KMS-11 (cell line): ENCODE measurements at regions not wholly inside any gene's neighbourhood (a gene's known extent, or its start where the extent isn't known, plus 50 kb on each side); places are given as distances from the start of the nearest gene placed in this dataset.

Experiments
- H2AFZ ChIP-seq: fragments of 200-600 bp; sonication (generic); 2 replicates; pipeline ENCODE4 v1.6.1; 2016; ENCODE audit warnings: antibody characterized with exemption, mixed run types, low read depth
- H3K27ac ChIP-seq: fragments of 200-600 bp; sonication (generic); 2 replicates; pipeline ENCODE4 v1.6.1; 2016; ENCODE audit warnings: mild to moderate bottlenecking, mixed run types
- H3K27me3 ChIP-seq: fragments of 200-600 bp; sonication (generic); 2 replicates; pipeline ENCODE4 v1.6.1; 2017; ENCODE audit warnings: mild to moderate bottlenecking, low read depth, mixed run types, moderate library complexity; ENCODE audit not compliant: insufficient read depth
- H3K36me3 ChIP-seq: fragments of 200-600 bp; sonication (generic); 2 replicates; pipeline ENCODE4 v1.6.1; 2017; ENCODE audit warnings: mild to moderate bottlenecking, mixed run types; ENCODE audit not compliant: insufficient read depth
- H3K4me1 ChIP-seq: fragments of 200-600 bp; sonication (generic); 2 replicates; pipeline ENCODE4 v1.6.1; 2016; ENCODE audit warnings: mild to moderate bottlenecking, low read depth, mixed run types; ENCODE audit not compliant: poor library complexity, severe bottlenecking
- H3K4me2 ChIP-seq: fragments of 200-600 bp; sonication (generic); 2 replicates; pipeline ENCODE4 v1.7.0; 2016; ENCODE audit warnings: mild to moderate bottlenecking, mixed run types
- H3K4me3 ChIP-seq: fragments of 200-600 bp; sonication (generic); IDR thresholded peaks from 2 replicates; pipeline ENCODE4 v1.6.1; 2017; ENCODE audit warnings: low read depth, low read length, mixed read lengths; ENCODE audit not compliant: insufficient read depth
- H3K79me2 ChIP-seq: fragments of 200-600 bp; sonication (generic); 2 replicates; pipeline ENCODE4 v1.6.1; 2016; ENCODE audit warnings: low read depth, mixed run types; ENCODE audit not compliant: insufficient read depth
- H3K9ac ChIP-seq: fragments of 200-600 bp; sonication (generic); 2 replicates; pipeline ENCODE4 v1.6.1; 2016; ENCODE audit warnings: mild to moderate bottlenecking, mixed run types
- H4K20me1 ChIP-seq: fragments of 200-600 bp; sonication (generic); 2 replicates; pipeline ENCODE4 v1.6.1; 2016; ENCODE audit warnings: mild to moderate bottlenecking, mixed run types; ENCODE audit not compliant: insufficient read depth
- TF ChIP-seq, protein P1 (sequence below): fragments of 200-600 bp; sonication (generic); conservative IDR thresholded peaks from 2 replicates; pipeline ENCODE4 v1.6.1; 2017; ENCODE audit warnings: low read depth, mild to moderate bottlenecking, antibody characterized with exemption, low read length, moderate library complexity, mixed read lengths

DNA sequence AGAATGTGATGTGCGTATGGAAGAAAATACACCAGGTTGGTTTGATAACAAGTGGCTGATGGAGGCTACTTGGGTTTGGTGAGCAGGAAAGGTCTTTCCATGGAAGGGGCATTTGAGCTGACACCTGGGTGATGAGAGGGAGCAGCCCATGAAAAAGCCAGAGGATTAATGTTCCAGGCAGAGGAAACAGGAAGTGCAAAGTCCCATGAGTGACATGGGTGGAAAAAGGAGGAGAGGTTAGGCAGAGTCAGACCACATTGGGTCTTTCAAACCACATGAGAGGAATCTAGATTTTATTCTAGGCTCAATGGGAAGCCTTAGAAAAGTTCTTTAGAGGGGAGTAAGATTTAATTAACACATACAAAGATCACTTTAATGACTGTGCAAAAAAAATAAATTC, 195.7 kb downstream of the LRATD1 start:
- H3K4me2 ChIP-seq: no peak overlapping the region
- TF ChIP-seq, protein P1, sequence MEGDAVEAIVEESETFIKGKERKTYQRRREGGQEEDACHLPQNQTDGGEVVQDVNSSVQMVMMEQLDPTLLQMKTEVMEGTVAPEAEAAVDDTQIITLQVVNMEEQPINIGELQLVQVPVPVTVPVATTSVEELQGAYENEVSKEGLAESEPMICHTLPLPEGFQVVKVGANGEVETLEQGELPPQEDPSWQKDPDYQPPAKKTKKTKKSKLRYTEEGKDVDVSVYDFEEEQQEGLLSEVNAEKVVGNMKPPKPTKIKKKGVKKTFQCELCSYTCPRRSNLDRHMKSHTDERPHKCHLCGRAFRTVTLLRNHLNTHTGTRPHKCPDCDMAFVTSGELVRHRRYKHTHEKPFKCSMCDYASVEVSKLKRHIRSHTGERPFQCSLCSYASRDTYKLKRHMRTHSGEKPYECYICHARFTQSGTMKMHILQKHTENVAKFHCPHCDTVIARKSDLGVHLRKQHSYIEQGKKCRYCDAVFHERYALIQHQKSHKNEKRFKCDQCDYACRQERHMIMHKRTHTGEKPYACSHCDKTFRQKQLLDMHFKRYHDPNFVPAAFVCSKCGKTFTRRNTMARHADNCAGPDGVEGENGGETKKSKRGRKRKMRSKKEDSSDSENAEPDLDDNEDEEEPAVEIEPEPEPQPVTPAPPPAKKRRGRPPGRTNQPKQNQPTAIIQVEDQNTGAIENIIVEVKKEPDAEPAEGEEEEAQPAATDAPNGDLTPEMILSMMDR: no peak

DNA sequence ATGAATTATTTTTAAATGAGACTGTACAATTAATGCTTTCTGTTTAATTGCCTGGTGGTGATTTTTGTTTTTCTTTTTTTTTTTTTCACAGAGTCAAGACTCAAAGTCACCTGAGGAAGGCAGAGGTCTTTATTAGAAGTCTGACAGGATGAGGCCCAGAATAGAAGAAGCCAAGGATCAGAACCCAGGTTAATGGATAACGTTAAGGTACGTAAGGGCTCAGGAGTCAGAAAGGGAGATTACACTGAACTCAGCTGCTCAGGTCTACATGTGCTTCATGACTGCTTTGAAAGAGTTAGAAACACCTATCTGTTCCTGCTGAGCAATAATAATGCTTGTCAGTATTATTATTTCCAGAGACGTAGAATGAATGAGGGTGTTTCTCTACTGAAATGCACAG, 196.5 kb downstream of the LRATD1 start:
- no peaks in the 10 kb centered on the region for H3K27me3 ChIP-seq
- no peak overlapping the region for H2AFZ ChIP-seq
- H3K4me3 ChIP-seq: no peak overlapping the region
- H3K79me2 ChIP-seq: no peaks in the 10 kb centered on the region
- H3K4me1 ChIP-seq: no peaks in the 10 kb centered on the region
- no peak overlapping the region for H3K9ac ChIP-seq
- H3K36me3 ChIP-seq: no peaks in the 10 kb centered on the region
- no peak overlapping the region for H3K27ac ChIP-seq
- H4K20me1 ChIP-seq: no peaks in the 10 kb centered on the region
- TF ChIP-seq, protein P1: no peak
- H3K4me2 ChIP-seq: no peak overlapping the region

More for the DNA sequence above, 195.7 kb downstream of the LRATD1 start:
- Histone ChIP-seq H2AFZ (no peak overlapping the region), H3K4me3 (no peak overlapping the region), H3K4me1 (no peaks in the 10 kb centered on the region), H3K36me3 (no peaks in the 10 kb centered on the region), H3K27me3 (no peaks in the 10 kb centered on the region), H3K27ac (no peak overlapping the region), H3K9ac (no peak overlapping the region), H3K79me2 (no peaks in the 10 kb centered on the region), H4K20me1 (no peaks in the 10 kb centered on the region)

DNA sequence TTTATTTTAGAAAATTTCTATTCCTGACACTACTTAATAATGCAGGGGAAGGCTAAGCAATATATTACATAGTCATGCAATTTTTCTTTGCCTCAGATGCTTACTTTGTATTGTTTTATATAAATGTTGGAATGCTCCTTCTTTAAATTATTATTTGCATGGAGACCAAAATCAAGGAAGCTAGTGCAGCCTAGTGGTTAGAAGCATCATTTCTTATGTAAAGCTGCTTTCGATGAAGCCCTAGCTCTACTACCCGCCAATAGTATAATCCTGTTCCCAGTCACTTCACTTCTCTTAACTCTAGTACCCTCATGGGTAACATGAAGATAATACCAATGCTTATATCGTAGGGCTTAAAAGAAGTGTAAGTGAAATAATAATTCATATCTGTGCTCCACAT, 198.9 kb downstream of the LRATD1 start:
- H2AFZ ChIP-seq: no peak overlapping the region
- no peak overlapping the region for H3K4me2 ChIP-seq
- H3K79me2 ChIP-seq: no peaks in the 10 kb centered on the region
- no peak overlapping the region for H3K27ac ChIP-seq
- H3K4me1 ChIP-seq: no peaks in the 10 kb centered on the region
- no peaks in the 10 kb centered on the region for H4K20me1 ChIP-seq
- no peak overlapping the region for H3K4me3 ChIP-seq
- no peak overlapping the region for H3K9ac ChIP-seq
- TF ChIP-seq, protein P1: no peak
- H3K27me3 ChIP-seq: no peaks in the 10 kb centered on the region
- no peaks in the 10 kb centered on the region for H3K36me3 ChIP-seq

DNA sequence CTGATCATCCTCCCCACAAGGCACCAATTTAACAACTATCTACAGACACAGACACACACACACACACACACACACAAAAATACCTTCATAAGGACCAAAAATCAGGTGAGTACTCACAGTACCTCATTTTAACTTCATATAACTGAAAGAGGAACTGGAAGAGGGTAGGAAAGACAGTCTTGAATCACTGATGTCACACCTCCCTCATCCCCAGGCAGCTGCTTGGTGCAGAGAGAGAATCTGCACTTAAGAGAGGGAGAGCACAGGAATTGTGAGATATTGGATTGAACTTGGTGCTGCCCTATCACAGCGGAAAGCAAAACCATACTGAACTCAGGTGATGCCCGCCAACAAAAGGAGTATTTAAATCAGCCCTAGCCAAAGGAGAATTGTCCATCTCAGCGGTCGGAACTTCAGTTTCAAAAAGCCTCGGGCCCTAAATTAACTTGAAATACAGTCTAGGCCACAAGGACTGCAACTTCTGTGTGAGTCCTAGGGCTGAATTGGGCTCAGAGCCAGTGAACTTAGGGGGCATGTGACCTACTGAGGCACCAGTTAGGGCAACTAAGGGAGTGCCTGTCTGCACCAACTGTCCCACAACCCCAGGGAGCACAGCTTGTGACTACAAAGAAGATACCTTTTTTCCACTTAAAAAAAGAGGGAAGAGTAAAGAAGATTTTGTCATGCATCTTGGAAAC, 211.1 kb downstream of the LRATD1 start:
- Histone ChIP-seq H2AFZ (no peak overlapping the region), H3K27me3 (no peaks in the 10 kb centered on the region), H4K20me1 (no peaks in the 10 kb centered on the region), H3K4me3 (no peak overlapping the region), H3K9ac (no peak overlapping the region), H3K4me1 (no peaks in the 10 kb centered on the region), H3K27ac (no peak overlapping the region), H3K36me3 (no peaks in the 10 kb centered on the region), H3K4me2 (no peak overlapping the region), H3K79me2 (no peaks in the 10 kb centered on the region)
- TF ChIP-seq, protein P1: no peak
